ENCODE measurements at regions not wholly inside any gene's neighbourhood (a gene's known extent, or its start where the extent isn't known, plus 50 kb on each side); places are given as distances from the start of the nearest gene placed in this dataset.
"Not testable (repeated sequence)": the region's sequence is repeated elsewhere in the genome, so short reads cannot be mapped to it uniquely, and the experiment has no call there.

DNA sequence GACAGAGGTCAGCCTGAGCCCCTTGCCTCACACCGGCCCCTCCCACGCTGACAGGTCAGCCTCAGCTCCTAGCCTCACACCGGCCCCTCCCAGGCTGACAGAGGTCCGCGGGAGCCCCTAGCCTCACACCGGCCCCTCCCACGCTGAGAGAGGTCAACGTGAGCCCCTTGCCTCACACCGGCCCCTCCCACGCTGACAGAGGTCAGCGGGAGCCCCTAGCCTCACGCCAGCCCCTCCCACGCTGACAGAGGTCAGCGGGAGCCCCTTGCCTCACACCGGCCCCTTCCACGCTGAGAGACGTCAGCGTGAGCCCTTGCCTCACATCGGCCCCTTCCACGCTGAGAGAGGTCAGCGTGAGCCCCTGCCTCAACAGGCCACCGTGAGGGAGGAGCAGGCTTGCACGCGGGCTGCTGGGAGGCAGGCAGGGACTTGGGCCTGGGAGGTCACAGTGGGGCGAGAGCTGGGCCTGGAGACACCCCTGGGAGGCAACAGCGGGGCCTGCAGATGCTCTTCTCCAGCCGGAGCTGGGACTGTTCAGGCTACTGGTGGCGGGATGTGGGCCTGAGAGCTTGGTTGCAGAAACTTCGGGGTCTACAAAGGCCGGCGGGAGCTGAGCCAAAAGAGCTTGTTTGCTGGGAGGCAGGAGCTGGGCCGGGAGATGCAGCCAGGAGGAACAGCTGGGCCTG lies 356.4 kb downstream of the ZNF37A start:
- TF ChIP-seq SIN3A (IDR thresholded peaks at IDR 0.05; ENCODE audit: low read depth); ZNF274 (IDR thresholded peaks at IDR 0.05; ENCODE audit: low read depth, low read length); POLR2A (IDR thresholded peaks at IDR 0.05; ENCODE audit: borderline replicate concordance, extremely low read depth, insufficient read depth, insufficient read length); ATF3 (IDR thresholded peaks at IDR 0.05); POLR2AphosphoS5 (IDR thresholded peaks at IDR 0.05; ENCODE audit: low read depth, low read length); YY1 (IDR thresholded peaks at IDR 0.05; ENCODE audit: extremely low read depth, insufficient replicate concordance, low read depth, low read length): not testable (repeated sequence)
- TF ChIP-seq, protein P1, sequence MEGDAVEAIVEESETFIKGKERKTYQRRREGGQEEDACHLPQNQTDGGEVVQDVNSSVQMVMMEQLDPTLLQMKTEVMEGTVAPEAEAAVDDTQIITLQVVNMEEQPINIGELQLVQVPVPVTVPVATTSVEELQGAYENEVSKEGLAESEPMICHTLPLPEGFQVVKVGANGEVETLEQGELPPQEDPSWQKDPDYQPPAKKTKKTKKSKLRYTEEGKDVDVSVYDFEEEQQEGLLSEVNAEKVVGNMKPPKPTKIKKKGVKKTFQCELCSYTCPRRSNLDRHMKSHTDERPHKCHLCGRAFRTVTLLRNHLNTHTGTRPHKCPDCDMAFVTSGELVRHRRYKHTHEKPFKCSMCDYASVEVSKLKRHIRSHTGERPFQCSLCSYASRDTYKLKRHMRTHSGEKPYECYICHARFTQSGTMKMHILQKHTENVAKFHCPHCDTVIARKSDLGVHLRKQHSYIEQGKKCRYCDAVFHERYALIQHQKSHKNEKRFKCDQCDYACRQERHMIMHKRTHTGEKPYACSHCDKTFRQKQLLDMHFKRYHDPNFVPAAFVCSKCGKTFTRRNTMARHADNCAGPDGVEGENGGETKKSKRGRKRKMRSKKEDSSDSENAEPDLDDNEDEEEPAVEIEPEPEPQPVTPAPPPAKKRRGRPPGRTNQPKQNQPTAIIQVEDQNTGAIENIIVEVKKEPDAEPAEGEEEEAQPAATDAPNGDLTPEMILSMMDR (IDR thresholded peaks at IDR 0.05 in 2 of 3, conservative IDR thresholded peaks at IDR 0.05 in 1 of 3; ENCODE audit: borderline replicate concordance in 1 of 3, insufficient read depth in 1 of 3, low read depth in 2 of 3, low read length in 2 of 3): not testable (repeated sequence)

All from HCT116 (cell line).